ENCODE measurements at regions not wholly inside any gene's neighbourhood (a gene's known extent, or its start where the extent isn't known, plus 50 kb on each side); places are given as distances from the start of the nearest gene placed in this dataset.

GRCh38 chr2:236935083-236935482, 150.6 kb upstream of the COPS8 start:
- Mint-ChIP-seq H3K4me1 (ENCODE audit: low read depth) (no peaks in the 10 kb centered on the region), H3K4me3 (no peak overlapping the region), H3K9me3 (no peaks in the 10 kb centered on the region), H3K27me3 (ENCODE audit: insufficient read depth) (peaks cover 23% of the 10 kb centered on the region), H3K36me3 (ENCODE audit: low read depth) (no peaks in the 10 kb centered on the region), H3K27ac (no peak overlapping the region)
- TF ChIP-seq CTCF (IDR thresholded peaks at IDR 0.05): no peak
- DNase-seq: no peak

GRCh38 chr2:236935631-236936445, 149.9 kb upstream of the COPS8 start:
- Mint-ChIP-seq H3K4me1 (ENCODE audit: low read depth) (no peaks in the 10 kb centered on the region), H3K36me3 (ENCODE audit: low read depth) (no peaks in the 10 kb centered on the region), H3K4me3 (no peak overlapping the region), H3K27me3 (ENCODE audit: insufficient read depth) (peaks cover 26% of the 10 kb centered on the region), H3K9me3 (no peaks in the 10 kb centered on the region), H3K27ac (no peak overlapping the region)
- DNase-seq: no peak
- TF ChIP-seq CTCF (IDR thresholded peaks at IDR 0.05): no peak

GRCh38 chr2:236936446-236936940, 149.2 kb upstream of the COPS8 start:
- Mint-ChIP-seq H3K4me1 (ENCODE audit: low read depth) (no peaks in the 10 kb centered on the region), H3K27me3 (ENCODE audit: insufficient read depth) (peaks cover 26% of the 10 kb centered on the region), H3K9me3 (no peaks in the 10 kb centered on the region), H3K27ac (no peak overlapping the region), H3K36me3 (ENCODE audit: low read depth) (no peaks in the 10 kb centered on the region), H3K4me3 (no peak overlapping the region)
- TF ChIP-seq CTCF (IDR thresholded peaks at IDR 0.05): no peak
- no peak for DNase-seq

- Mint-ChIP-seq H3K4me3 (no peak overlapping the region), H3K4me1 (ENCODE audit: low read depth) (no peaks in the 10 kb centered on the region), H3K27me3 (ENCODE audit: insufficient read depth) (peaks cover 18% of the 10 kb centered on the region), H3K36me3 (ENCODE audit: low read depth) (no peaks in the 10 kb centered on the region), H3K9me3 (no peaks in the 10 kb centered on the region), H3K27ac (no peak overlapping the region)
- DNase-seq: no peak
- TF ChIP-seq CTCF (IDR thresholded peaks at IDR 0.05): no peak
Observed at GRCh38 chr2:236938126-236938525, 147.6 kb upstream of the COPS8 start.

- no peaks in the 10 kb centered on the region for H3K4me1 Mint-ChIP-seq (ENCODE audit: low read depth)
- H3K36me3 Mint-ChIP-seq (ENCODE audit: low read depth): no peaks in the 10 kb centered on the region
- DNase-seq: no peak
- no peaks in the 10 kb centered on the region for H3K9me3 Mint-ChIP-seq
- TF ChIP-seq CTCF (IDR thresholded peaks at IDR 0.05): no peak
- no peak overlapping the region for H3K27ac Mint-ChIP-seq
- H3K4me3 Mint-ChIP-seq: no peak overlapping the region
- H3K27me3 Mint-ChIP-seq (ENCODE audit: insufficient read depth): peaks cover 15% of the 10 kb centered on the region
Observed at GRCh38 chr2:236939271-236939670, 146.4 kb upstream of the COPS8 start.

All from HFFc6 (cell line).